ENCODE measurements at regions not wholly inside any gene's neighbourhood (a gene's known extent, or its start where the extent isn't known, plus 50 kb on each side); places are given as distances from the start of the nearest gene placed in this dataset.

DNA sequence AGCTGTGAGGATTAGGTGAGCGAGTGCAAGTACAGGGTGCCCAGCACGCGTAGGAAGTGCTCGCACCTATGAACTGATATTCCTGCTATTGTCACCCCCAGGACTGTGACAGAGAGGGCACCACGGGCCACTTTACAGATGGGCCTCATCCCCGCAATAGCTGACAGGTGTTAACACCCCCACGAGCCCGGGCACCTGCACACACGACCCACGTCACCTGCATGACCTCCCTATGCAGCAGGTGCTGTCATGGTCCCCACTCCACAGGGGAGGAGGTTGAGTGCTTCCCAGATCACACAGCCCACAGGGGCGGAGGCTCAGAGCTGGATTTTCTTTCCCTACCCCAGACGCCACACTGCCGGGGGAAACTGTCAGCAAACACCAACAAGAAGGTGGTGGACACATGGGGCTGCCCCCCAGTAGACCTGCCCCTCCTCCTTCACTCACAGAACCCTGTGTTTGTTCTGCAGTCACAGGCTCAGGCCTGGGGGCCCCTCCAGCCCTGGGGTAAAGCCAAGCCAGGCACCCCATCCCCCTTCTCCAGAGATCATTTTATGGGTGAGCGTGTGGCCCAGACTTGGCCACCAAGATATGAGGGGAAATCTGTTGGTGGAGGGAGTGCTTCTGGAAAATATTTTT is 465.5 kb downstream of the MATN1 start:
- Histone ChIP-seq H3F3A (ENCODE audit: low read depth) (no peaks in the 10 kb centered on the region), H3K4me2 (ENCODE audit: low read depth, low read length, poor library complexity, severe bottlenecking) (no peak overlapping the region), H4K20me1 (ENCODE audit: insufficient read depth, low read length, poor library complexity, severe bottlenecking) (no peaks in the 10 kb centered on the region), H3K79me2 (ENCODE audit: insufficient read depth, low read length) (no peaks in the 10 kb centered on the region), H3K27me3 (ENCODE audit: insufficient read depth, low read length, poor library complexity, severe bottlenecking) (no peaks in the 10 kb centered on the region), H3K9me3 (ENCODE audit: insufficient read depth, low read depth, low read length) (no peaks in the 10 kb centered on the region; the same call in 1 of the 2 replicates), H3K36me3 (ENCODE audit: insufficient read depth, low read length) (no peaks in the 10 kb centered on the region), H3K4me3 (ENCODE audit: low read length, poor library complexity, severe bottlenecking) (no peak overlapping the region), H3K9me2 (replicated peaks; ENCODE audit: low read depth, low read length) (no peaks in the 10 kb centered on the region), H2AFZ (ENCODE audit: low read length) (no peak overlapping the region), H3K4me1 (ENCODE audit: insufficient read depth, low read length, poor library complexity, severe bottlenecking) (no peaks in the 10 kb centered on the region), H3K9ac (ENCODE audit: low read depth, low read length, poor library complexity, severe bottlenecking) (no peak overlapping the region)
- TF ChIP-seq, protein P1, sequence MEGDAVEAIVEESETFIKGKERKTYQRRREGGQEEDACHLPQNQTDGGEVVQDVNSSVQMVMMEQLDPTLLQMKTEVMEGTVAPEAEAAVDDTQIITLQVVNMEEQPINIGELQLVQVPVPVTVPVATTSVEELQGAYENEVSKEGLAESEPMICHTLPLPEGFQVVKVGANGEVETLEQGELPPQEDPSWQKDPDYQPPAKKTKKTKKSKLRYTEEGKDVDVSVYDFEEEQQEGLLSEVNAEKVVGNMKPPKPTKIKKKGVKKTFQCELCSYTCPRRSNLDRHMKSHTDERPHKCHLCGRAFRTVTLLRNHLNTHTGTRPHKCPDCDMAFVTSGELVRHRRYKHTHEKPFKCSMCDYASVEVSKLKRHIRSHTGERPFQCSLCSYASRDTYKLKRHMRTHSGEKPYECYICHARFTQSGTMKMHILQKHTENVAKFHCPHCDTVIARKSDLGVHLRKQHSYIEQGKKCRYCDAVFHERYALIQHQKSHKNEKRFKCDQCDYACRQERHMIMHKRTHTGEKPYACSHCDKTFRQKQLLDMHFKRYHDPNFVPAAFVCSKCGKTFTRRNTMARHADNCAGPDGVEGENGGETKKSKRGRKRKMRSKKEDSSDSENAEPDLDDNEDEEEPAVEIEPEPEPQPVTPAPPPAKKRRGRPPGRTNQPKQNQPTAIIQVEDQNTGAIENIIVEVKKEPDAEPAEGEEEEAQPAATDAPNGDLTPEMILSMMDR (conservative IDR thresholded peaks at IDR 0.05; ENCODE audit: low read length): no peak
- TF ChIP-seq EZH2phosphoT487 (IDR thresholded peaks at IDR 0.05; ENCODE audit: borderline replicate concordance): no peak

DNA sequence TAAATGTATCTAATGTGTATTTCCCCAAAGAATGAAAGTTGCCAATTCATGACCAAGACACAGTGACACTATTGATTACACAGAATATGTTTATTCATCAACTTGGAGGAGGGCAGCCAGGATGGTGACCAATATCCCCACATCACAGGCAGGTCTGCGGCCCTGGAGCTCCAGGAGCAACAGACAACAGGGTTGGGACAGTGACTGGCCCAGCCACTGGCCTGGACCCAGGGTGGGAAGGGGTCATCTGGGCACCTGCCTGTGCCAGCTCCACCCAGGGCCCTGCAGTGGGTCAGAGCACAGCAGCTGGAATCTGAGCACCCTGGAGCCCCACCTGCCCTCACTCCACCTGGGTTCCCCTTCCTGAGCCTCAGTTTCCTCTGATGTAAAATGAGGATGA is 466.1 kb downstream of the MATN1 start:
- TF ChIP-seq EZH2phosphoT487 (IDR thresholded peaks at IDR 0.05; ENCODE audit: borderline replicate concordance): no peak
- TF ChIP-seq, protein P1 (conservative IDR thresholded peaks at IDR 0.05; ENCODE audit: low read length): no peak
- Histone ChIP-seq H3F3A (ENCODE audit: low read depth) (no peaks in the 10 kb centered on the region), H3K9me3 (ENCODE audit: insufficient read depth, low read depth, low read length) (no peaks in the 10 kb centered on the region; the same call in 1 of the 2 replicates), H3K9me2 (replicated peaks; ENCODE audit: low read depth, low read length) (no peaks in the 10 kb centered on the region), H3K4me2 (ENCODE audit: low read depth, low read length, poor library complexity, severe bottlenecking) (no peak overlapping the region), H2AFZ (ENCODE audit: low read length) (no peak overlapping the region), H3K79me2 (ENCODE audit: insufficient read depth, low read length) (no peaks in the 10 kb centered on the region), H3K4me3 (ENCODE audit: low read length, poor library complexity, severe bottlenecking) (no peak overlapping the region), H3K4me1 (ENCODE audit: insufficient read depth, low read length, poor library complexity, severe bottlenecking) (no peaks in the 10 kb centered on the region), H3K27me3 (ENCODE audit: insufficient read depth, low read length, poor library complexity, severe bottlenecking) (no peaks in the 10 kb centered on the region), H3K36me3 (ENCODE audit: insufficient read depth, low read length) (no peaks in the 10 kb centered on the region), H3K9ac (ENCODE audit: low read depth, low read length, poor library complexity, severe bottlenecking) (no peak overlapping the region), H4K20me1 (ENCODE audit: insufficient read depth, low read length, poor library complexity, severe bottlenecking) (no peaks in the 10 kb centered on the region)

DNA sequence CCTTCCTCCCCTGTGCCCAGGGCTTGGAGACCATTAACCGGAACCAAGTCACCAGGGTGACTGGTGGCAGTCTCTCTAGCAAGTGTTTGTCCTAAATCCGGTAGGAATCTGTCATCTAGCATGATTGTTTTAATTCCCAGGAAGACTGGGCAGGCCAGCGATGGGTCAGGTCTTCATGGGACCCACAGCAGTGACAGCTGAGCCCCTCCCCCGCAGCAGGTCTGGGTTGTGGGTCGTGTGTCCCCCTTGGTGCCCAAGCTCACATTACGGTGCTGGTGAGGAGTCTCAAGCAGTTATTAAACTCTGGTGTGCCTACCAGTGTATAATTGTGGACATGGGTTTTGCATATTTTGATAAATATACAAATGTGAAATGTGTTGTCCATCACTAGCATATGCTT is 466.5 kb downstream of the MATN1 start:
- Histone ChIP-seq H4K20me1 (ENCODE audit: insufficient read depth, low read length, poor library complexity, severe bottlenecking) (no peaks in the 10 kb centered on the region), H3K4me3 (ENCODE audit: low read length, poor library complexity, severe bottlenecking) (no peak overlapping the region), H3K4me1 (ENCODE audit: insufficient read depth, low read length, poor library complexity, severe bottlenecking) (no peaks in the 10 kb centered on the region), H3K27me3 (ENCODE audit: insufficient read depth, low read length, poor library complexity, severe bottlenecking) (no peaks in the 10 kb centered on the region), H3K9me3 (ENCODE audit: insufficient read depth, low read depth, low read length) (no peaks in the 10 kb centered on the region; the same call in 1 of the 2 replicates), H3K79me2 (ENCODE audit: insufficient read depth, low read length) (no peaks in the 10 kb centered on the region), H3F3A (ENCODE audit: low read depth) (no peaks in the 10 kb centered on the region), H3K9me2 (replicated peaks; ENCODE audit: low read depth, low read length) (no peaks in the 10 kb centered on the region), H3K9ac (ENCODE audit: low read depth, low read length, poor library complexity, severe bottlenecking) (no peak overlapping the region), H3K4me2 (ENCODE audit: low read depth, low read length, poor library complexity, severe bottlenecking) (no peak overlapping the region), H2AFZ (ENCODE audit: low read length) (no peak overlapping the region), H3K36me3 (ENCODE audit: insufficient read depth, low read length) (no peaks in the 10 kb centered on the region)
- TF ChIP-seq EZH2phosphoT487 (IDR thresholded peaks at IDR 0.05; ENCODE audit: borderline replicate concordance): no peak
- TF ChIP-seq, protein P1 (conservative IDR thresholded peaks at IDR 0.05; ENCODE audit: low read length): no peak
